Effector memory CD8-positive, alpha-beta T cell (primary cell): ENCODE measurements at regions not wholly inside any gene's neighbourhood (a gene's known extent, or its start where the extent isn't known, plus 50 kb on each side); places are given as distances from the start of the nearest gene placed in this dataset.

Experiments used
- ATAC-seq: fragments of 150-1000 bp; cut with Tn5 transposase; replicated peaks from 2 replicates; pipeline ENCODE4 v1.10.0; 2021; ENCODE audit warnings: mild to moderate bottlenecking, moderate library complexity
- DNase-seq, 3 experiments: peaks; one replicate each; pipeline ENCODE4 v3.0.0; 2021
- H3K27ac Mint-ChIP-seq, 2 donors: one replicate each; pipeline ENCODE4 v1.8.0; 2022; ENCODE audit warnings: mild to moderate bottlenecking in 2 of 2, mixed read lengths in 2 of 2, moderate library complexity in 2 of 2
- H3K27me3 Mint-ChIP-seq, 2 donors: one replicate each; pipeline ENCODE4 v1.8.0; 2022; ENCODE audit warnings: mixed read lengths in 2 of 2
- H3K36me3 Mint-ChIP-seq: one replicate; pipeline ENCODE4 v1.8.0; 2022; ENCODE audit warnings: mild to moderate bottlenecking, moderate library complexity, mixed read lengths; ENCODE audit not compliant: insufficient read depth
- H3K4me1 Mint-ChIP-seq, 2 donors: one replicate each; pipeline ENCODE4 v1.8.0; 2022; ENCODE audit warnings: low read depth in 2 of 2, mixed read lengths in 2 of 2
- H3K4me3 Mint-ChIP-seq, 2 donors: one replicate each; pipeline ENCODE4 v1.8.0; 2022; ENCODE audit warnings: mild to moderate bottlenecking in 2 of 2, mixed read lengths in 2 of 2, moderate library complexity in 2 of 2
- H3K9me3 Mint-ChIP-seq, 2 donors: one replicate each; pipeline ENCODE4 v1.8.0; 2022; ENCODE audit warnings: mixed read lengths in 2 of 2

DNA sequence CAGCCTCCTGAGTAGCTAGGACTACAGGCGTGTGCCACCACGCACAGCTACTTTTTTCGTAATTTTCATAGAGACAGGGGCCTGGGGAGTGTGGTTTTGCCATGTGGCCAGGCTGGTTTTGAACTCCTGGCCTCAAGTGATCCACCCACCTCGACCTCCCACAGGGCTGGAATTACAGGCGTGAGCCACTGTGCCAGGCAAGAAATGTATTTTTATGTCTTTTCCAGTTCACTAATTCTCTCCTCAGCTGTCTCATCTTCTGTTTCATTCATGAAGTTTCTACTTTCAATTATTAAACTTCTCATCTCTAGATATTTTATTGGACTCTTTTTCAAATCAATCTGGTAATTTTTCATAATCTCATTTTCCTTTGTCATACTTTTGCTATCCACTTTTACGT, 72.1 kb upstream of the DISP3 start:
- ATAC-seq (no peak), DNase-seq (no peak)
- peaks cover 22 to 31% of the 10 kb centered on the region in 2 donors for H3K27me3 Mint-ChIP-seq
- peak overlapping the region; percentile 31 to 85 for H3K27ac Mint-ChIP-seq
- H3K36me3 Mint-ChIP-seq, result no peaks in the 10 kb centered on the region
- peaks cover 13 to 16% of the 10 kb centered on the region in 2 donors for H3K4me1 Mint-ChIP-seq
- peak overlapping the region in 1 of 2 donors; percentile 13 for H3K4me3 Mint-ChIP-seq
- no peaks in the 10 kb centered on the region for H3K9me3 Mint-ChIP-seq

DNA sequence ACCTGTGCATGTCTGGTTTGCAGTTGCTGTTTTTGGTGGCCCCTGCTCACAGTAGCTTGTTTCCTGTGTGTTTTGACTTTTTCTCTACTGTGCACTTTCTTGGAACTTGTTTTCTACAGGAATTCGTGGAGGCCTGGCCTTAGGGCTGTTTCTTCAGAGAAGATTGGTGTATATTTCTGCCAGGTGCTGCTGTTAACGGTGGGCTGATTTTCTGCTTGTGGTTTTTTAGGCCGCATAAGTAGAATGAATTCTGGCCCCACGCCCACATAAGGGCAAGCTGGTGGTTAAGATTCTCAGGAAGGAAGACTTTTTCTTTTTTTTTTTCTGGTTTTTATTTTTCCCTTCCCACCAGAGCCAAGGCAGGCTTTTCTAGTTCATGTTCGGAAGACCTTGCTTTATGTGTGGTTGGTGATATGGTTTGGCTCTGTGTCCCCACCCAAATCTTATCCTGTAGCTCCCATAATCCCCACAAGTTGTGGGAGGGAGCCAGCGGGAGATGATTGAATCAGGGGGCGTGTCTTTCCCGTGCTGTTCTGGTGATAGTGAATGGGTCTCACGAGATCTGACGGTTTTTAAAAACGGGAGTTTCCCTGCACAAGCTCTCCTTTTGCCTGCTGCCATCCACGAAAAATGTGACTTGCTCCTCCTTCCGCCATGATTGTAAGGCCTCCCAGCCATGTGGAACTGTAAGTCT, 71.5 kb upstream of the DISP3 start:
- Mint-ChIP-seq H3K9me3 (no peaks in the 10 kb centered on the region), H3K4me3 (peak overlapping the region; percentile 13 to 62)
- ATAC-seq, result no peak

DNA sequence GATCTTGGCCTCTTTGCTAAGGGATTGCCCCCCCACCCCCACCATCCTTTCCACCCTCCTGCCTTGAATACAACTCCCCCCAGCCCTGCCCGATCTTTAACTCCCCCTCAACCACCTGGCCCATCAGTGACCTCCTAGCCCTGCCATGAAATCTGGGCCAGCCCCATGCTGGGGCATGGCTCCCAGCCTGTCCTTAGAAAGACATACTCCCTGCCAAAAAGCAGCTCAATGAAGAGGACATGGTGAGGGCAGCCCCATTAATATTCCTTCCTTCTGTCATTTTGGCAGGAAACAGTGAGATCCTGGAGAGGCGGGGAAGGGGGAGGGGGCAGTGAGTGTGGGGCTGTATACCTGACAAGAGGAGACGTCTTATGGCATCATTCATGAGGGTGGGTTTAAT, 66.8 kb upstream of the DISP3 start:
- Mint-ChIP-seq H3K36me3 (no peaks in the 10 kb centered on the region), H3K27ac (no peak overlapping the region)
- ATAC-seq, result no peak

More for the DNA sequence above, 71.5 kb upstream of the DISP3 start:
- Mint-ChIP-seq H3K27ac (peak overlapping the region; percentile 31 to 85), H3K4me1 (peaks cover 13 to 16% of the 10 kb centered on the region in 2 donors), H3K27me3 (peaks cover 22 to 37% of the 10 kb centered on the region in 2 donors), H3K36me3 (no peaks in the 10 kb centered on the region)
- DNase-seq, result no peak

DNA sequence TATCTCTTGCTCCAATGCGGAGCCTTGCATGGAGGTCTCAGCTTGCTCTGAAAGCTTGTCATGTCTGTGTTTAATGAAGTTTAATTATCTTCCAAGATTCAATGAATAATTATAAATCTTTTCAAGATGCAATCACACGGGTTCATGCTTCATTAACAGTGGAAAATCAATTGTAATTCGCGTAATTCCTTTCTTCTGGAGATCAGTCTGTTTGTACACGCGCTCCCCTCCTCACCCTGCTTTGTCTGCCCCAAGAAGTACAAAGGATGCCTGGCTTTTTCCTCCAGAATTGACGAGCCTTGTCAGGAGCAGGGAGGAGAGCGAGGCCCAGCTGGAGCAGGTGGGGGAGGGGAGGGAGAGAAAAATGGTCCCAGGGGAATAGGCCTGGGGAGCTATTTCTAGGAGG, 65.0 kb upstream of the DISP3 start:
- H3K4me1 Mint-ChIP-seq, result no peaks in the 10 kb centered on the region
- peaks cover 35 to 41% of the 10 kb centered on the region in 2 donors for H3K27me3 Mint-ChIP-seq
- H3K27ac Mint-ChIP-seq, result no peak overlapping the region
- DNase-seq (no peak), ATAC-seq (no peak)
- H3K4me3 Mint-ChIP-seq, result no peak overlapping the region
- H3K9me3 Mint-ChIP-seq, result no peaks in the 10 kb centered on the region
- H3K36me3 Mint-ChIP-seq, result no peaks in the 10 kb centered on the region

More for the DNA sequence above, 66.8 kb upstream of the DISP3 start:
- Mint-ChIP-seq H3K9me3 (no peaks in the 10 kb centered on the region), H3K27me3 (peaks cover 26 to 43% of the 10 kb centered on the region in 2 donors), H3K4me3 (no peak overlapping the region), H3K4me1 (peaks cover 10 to 11% of the 10 kb centered on the region in 2 donors)
- no peak for DNase-seq

DNA sequence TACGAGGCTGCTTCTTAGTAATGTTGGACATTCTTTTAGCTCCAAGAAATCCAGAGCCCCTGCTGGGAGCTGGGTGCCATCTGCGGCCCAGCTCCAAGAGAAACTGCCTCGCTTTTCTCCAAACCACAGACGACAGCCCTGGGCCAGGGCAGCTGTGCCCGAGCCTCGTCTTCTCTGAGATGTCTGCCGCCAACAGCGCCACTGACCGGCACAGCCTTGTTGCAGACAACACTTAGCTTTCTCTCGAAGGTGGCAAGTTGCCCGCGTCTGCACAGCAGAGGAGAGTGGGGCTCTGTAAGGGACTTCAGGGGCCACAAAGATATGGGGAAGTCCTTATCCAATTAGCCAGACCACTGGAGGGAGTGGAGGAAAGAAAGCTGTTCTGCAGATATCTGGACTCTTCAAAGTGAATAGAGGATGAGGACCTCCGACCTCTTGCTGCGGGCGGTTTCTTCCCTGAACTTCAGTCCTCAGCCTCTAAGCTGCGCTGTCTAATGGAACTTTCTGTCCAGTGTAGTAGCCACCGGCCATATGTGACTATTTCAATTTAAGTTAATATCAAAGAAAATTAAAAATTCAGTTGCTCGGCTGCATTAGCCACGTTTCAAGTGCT, 63.9 kb upstream of the DISP3 start:
- H3K9me3 Mint-ChIP-seq, result no peaks in the 10 kb centered on the region
- peaks cover 45 to 47% of the 10 kb centered on the region in 2 donors for H3K27me3 Mint-ChIP-seq
- DNase-seq, result no peak

DNA sequence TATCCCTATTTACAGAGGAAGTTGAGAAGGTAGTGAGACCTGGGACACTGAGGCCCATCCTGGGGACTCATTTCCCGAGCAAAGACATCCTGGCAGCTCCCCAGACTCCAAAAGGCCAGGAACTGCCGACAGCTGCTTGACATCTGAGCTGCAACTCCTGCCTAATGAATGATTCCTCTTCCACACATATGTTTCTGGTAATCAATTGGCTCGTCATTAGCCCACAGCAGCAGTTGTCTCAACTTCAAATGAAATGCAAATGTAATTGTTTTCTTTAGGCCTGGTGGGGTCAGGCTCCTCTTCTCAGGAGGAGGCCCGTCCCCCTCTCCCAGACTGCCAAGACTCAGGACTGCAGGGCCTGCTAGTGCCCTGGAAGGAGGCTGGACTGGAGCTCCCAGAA, 61.8 kb upstream of the DISP3 start:
- no peak overlapping the region for H3K27ac Mint-ChIP-seq
- peaks cover 63 to 67% of the 10 kb centered on the region in 2 donors for H3K27me3 Mint-ChIP-seq
- H3K4me1 Mint-ChIP-seq, result no peaks in the 10 kb centered on the region
- H3K9me3 Mint-ChIP-seq, result no peaks in the 10 kb centered on the region
- no peaks in the 10 kb centered on the region for H3K36me3 Mint-ChIP-seq
- no peak for ATAC-seq
- no peak overlapping the region for H3K4me3 Mint-ChIP-seq
- DNase-seq, result no peak

More for the DNA sequence above, 63.9 kb upstream of the DISP3 start:
- H3K27ac Mint-ChIP-seq, result no peak overlapping the region
- no peaks in the 10 kb centered on the region for H3K4me1 Mint-ChIP-seq
- H3K4me3 Mint-ChIP-seq, result no peak overlapping the region
- ATAC-seq, result no peak
- H3K36me3 Mint-ChIP-seq, result no peaks in the 10 kb centered on the region

DNA sequence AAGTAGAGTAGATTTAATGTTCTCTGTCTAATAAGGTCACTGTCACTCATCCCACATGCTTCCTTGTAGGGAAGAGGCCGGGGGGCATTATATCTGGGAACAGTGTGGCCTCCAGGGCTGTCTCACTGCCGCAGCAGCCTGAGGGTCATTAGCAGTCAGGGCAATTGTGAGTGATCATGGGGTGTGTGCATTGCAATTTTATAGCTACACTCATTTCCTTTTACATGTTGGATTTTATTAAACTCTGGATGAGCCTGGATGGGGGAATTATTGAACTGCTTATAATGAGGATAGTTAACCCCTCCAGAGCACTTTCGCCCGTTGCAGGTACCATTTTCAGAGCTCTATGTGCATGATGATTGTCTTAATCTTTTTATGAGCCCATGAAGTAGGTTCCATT, 60.9 kb upstream of the DISP3 start:
- no peak for ATAC-seq
- Mint-ChIP-seq H3K4me3 (no peak overlapping the region), H3K27me3 (peaks cover 59 to 75% of the 10 kb centered on the region in 2 donors), H3K36me3 (no peaks in the 10 kb centered on the region), H3K9me3 (no peaks in the 10 kb centered on the region), H3K27ac (no peak overlapping the region), H3K4me1 (no peaks in the 10 kb centered on the region)
- no peak for DNase-seq

DNA sequence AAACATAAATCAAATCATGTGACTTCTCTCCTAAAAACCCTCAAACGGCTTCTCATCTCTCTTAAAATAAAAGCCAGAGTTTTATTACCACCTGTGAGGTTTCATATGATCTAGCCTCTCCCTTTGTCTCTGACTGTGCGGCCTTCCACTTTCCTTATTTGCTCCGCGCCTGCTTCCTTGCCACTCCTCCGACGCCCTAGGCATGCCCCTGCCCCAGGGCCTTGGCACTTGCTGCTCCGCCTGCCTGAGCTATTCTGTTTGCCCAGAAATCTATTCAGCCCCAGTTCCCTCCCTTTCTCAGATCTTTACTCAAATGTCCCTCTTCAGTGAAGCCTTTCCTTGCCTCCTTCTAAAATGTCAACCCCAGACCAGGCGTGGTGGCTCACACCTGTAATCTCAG, 57.5 kb upstream of the DISP3 start:
- DNase-seq, result no peak
- H3K36me3 Mint-ChIP-seq, result no peaks in the 10 kb centered on the region
- no peaks in the 10 kb centered on the region for H3K4me1 Mint-ChIP-seq
- no peak overlapping the region for H3K27ac Mint-ChIP-seq
- peaks cover 49 to 64% of the 10 kb centered on the region in 2 donors for H3K27me3 Mint-ChIP-seq
- no peaks in the 10 kb centered on the region for H3K9me3 Mint-ChIP-seq
- no peak overlapping the region for H3K4me3 Mint-ChIP-seq
- no peak for ATAC-seq

DNA sequence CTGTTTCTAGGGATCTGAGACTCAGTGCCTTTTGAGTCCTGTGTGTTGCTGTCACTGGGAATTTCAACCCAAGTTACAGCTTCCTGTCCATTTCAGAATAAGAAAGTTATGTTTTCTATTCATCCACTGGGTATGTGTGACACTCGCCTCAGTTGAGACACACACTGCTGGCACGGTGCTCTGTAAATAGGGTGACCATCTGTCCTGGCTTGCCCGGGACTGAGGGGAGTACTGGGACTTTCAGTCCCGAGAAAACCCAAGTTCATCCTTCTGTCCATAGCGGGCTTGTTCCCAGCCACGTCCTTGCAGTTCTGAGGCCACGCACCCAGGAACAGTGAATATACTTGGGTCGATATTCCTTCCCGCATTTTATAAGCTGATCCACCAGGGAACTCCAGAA, 56.3 kb upstream of the DISP3 start:
- no peak for ATAC-seq
- no peaks in the 10 kb centered on the region for H3K9me3 Mint-ChIP-seq
- no peaks in the 10 kb centered on the region for H3K36me3 Mint-ChIP-seq
- no peak overlapping the region for H3K4me3 Mint-ChIP-seq
- no peaks in the 10 kb centered on the region for H3K4me1 Mint-ChIP-seq
- H3K27me3 Mint-ChIP-seq, result peaks cover 42 to 56% of the 10 kb centered on the region in 2 donors
- no peak overlapping the region for H3K27ac Mint-ChIP-seq
- DNase-seq, result no peak

DNA sequence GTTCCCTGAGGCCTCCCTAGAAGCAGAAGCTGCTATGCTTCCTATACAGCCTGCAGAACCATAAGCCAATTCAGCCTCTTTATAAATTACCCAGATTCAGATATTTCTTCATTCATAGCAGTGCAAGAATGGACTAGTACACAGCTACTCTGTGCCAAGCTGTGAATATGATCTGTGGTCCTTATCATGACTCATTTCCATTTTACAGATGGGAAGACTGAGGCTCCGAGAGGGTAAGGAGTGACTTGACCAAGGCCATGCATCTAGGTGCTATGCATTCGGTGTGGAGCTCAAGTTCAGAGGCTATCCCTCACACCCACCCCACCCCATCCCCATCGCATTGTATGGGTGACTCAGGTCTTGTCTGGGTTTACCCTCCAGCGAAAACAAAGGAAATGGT, 52.3 kb upstream of the DISP3 start:
- H3K4me1 Mint-ChIP-seq, result no peaks in the 10 kb centered on the region

DNA sequence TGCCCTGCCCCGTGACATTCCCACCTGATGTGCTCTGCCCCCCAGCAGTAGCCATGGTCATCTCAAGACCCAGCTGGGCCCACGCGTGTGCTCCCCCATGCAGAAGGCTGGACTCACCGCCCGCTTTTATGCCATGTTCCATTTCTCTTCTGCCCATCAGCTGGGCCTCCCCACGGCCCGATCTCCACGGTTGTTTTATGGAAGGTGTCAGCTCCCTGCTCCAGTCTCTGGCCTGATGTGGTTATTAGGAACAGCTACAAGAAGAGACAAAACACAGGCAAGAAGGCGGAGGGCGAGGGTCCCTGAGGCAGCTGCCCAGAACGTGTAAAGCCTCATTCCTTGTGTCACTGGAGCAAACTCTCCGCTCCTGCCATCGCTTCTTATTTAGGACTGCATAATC, 50.2 kb upstream of the DISP3 start:
- no peaks in the 10 kb centered on the region for H3K4me1 Mint-ChIP-seq
- H3K36me3 Mint-ChIP-seq, result peaks cover 3% of the 10 kb centered on the region
- ATAC-seq (no peak), DNase-seq (no peak)
- H3K27ac Mint-ChIP-seq, result no peak overlapping the region
- no peaks in the 10 kb centered on the region for H3K9me3 Mint-ChIP-seq
- peaks cover 25 to 31% of the 10 kb centered on the region in 2 donors for H3K27me3 Mint-ChIP-seq
- no peak overlapping the region for H3K4me3 Mint-ChIP-seq

More for the DNA sequence above, 52.3 kb upstream of the DISP3 start:
- Mint-ChIP-seq H3K27me3 (peaks cover 20 to 30% of the 10 kb centered on the region in 2 donors), H3K4me3 (no peak overlapping the region), H3K27ac (no peak overlapping the region), H3K36me3 (no peaks in the 10 kb centered on the region), H3K9me3 (no peaks in the 10 kb centered on the region)
- DNase-seq (no peak), ATAC-seq (no peak)
